ENCODE measurements at regions not wholly inside any gene's neighbourhood (a gene's known extent, or its start where the extent isn't known, plus 50 kb on each side); places are given as distances from the start of the nearest gene placed in this dataset.
A peak's percentile ranks its signal among the peaks of the same experiment; 100 is the strongest.

DNA sequence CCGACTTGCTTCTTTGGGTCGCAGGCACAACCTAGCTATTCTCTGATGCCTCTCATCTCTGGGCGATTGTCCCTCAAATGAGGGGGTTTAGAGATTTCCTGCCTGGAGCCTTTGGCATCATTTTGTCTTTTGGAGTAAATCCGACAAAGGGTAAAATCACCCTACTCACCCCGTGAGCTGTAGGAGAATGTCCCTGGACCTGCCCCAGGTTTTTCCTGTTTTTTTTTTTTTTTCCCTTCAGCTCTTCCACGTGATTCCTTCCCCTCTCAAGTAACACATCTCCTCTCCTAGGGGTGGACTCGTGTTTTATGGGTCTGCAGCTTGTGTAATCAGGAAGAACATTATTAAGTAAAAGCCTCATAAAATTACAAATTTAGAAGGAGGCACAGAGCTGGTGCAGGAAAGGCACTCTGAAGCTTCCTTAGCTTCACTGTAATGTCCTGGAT lies 128.4 kb upstream of the ZNF746 start:
- no peak overlapping the region for H3K27ac Mint-ChIP-seq

More for the DNA sequence above, 128.4 kb upstream of the ZNF746 start:
- Mint-ChIP-seq H3K9me3 (ENCODE audit: insufficient read depth) (no peaks in the 10 kb centered on the region), H3K4me1 (peaks cover 32% of the 10 kb centered on the region), H3K27me3 (peaks cover 9% of the 10 kb centered on the region), H3K4me3 (peak overlapping the region; percentile 95)
- H3K4me2 ChIP-seq (replicated peaks; ENCODE audit: low read depth, low read length, poor library complexity, severe bottlenecking), result no peak overlapping the region
- H3K9ac ChIP-seq (ENCODE audit: low read length), result no peak overlapping the region
- H3K36me3 ChIP-seq (replicated peaks in 1 of 2; ENCODE audit: control extremely low read depth in 1 of 2, control insufficient read depth in 1 of 2, extremely low read depth in 1 of 2, insufficient read depth in 2 of 2, low read length in 1 of 2), result peaks cover 0 to 3% of the 10 kb centered on the region in 2 experiments
- DNase-seq, result no peak
- H3K4me3 ChIP-seq (ENCODE audit: control extremely low read depth in 1 of 5, extremely low read depth in 1 of 5, insufficient read depth in 1 of 5, low read depth in 2 of 5, low read length in 4 of 5), result no peak overlapping the region
- H3K79me2 ChIP-seq (ENCODE audit: control insufficient read depth, insufficient read depth, low read length), result peaks cover 31% of the 10 kb centered on the region
- WGBS (ENCODE audit: insufficient coverage), result 90% methylated on average over 5 of the region's 7 CpGs
- no peak for TF ChIP-seq EZH2 (IDR thresholded peaks at IDR 0.05; ENCODE audit: borderline replicate concordance, insufficient read depth, low read depth, low read length, poor library complexity, severe bottlenecking)
- TF ChIP-seq, protein P1, sequence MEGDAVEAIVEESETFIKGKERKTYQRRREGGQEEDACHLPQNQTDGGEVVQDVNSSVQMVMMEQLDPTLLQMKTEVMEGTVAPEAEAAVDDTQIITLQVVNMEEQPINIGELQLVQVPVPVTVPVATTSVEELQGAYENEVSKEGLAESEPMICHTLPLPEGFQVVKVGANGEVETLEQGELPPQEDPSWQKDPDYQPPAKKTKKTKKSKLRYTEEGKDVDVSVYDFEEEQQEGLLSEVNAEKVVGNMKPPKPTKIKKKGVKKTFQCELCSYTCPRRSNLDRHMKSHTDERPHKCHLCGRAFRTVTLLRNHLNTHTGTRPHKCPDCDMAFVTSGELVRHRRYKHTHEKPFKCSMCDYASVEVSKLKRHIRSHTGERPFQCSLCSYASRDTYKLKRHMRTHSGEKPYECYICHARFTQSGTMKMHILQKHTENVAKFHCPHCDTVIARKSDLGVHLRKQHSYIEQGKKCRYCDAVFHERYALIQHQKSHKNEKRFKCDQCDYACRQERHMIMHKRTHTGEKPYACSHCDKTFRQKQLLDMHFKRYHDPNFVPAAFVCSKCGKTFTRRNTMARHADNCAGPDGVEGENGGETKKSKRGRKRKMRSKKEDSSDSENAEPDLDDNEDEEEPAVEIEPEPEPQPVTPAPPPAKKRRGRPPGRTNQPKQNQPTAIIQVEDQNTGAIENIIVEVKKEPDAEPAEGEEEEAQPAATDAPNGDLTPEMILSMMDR (IDR thresholded peaks at IDR 0.05), result no peak
- intact Hi-C loops (cut with micrococcal nuclease), result loop anchor here (2.0 kb wide), 1 partner anchor 499 kb away; the partner anchor contains the start of gene ZNF425
- ChIA-PET POLR2A (interaction anchor here (1.4 kb wide), 1 partner anchor 364 kb away, joined by 3 read pairs; the partner anchor contains the start of gene ZNF783), CTCF (interaction anchor here (0.6 to 3.9 kb wide), 14 partner anchors 17 to 1757 kb away, joined by 3 to 27 read pairs (median 4); partner anchors contain the start of genes ZNF777 and ZNF862)
- peaks cover 29% of the 10 kb centered on the region for H4K20me1 ChIP-seq (ENCODE audit: control insufficient read depth, insufficient read depth, low read length, poor library complexity, severe bottlenecking)
- peaks cover 25 to 28% of the 10 kb centered on the region in 2 donors for H3K4me1 ChIP-seq (ENCODE audit: control insufficient read depth in 2 of 2, insufficient read depth in 2 of 2, low read length in 2 of 2)
- H3K27me3 ChIP-seq (replicated peaks in 1 of 4; ENCODE audit: control extremely low read depth in 1 of 4, control insufficient read depth in 3 of 4, insufficient read depth in 4 of 4, low read length in 3 of 4), result peaks cover 0 to 3% (median 0%) of the 10 kb centered on the region in 4 experiments
- no peak overlapping the region for H2AFZ ChIP-seq (ENCODE audit: insufficient read depth, low read depth, low read length, poor library complexity, severe bottlenecking)
- H3K9me3 ChIP-seq (ENCODE audit: control extremely low read depth in 1 of 3, control insufficient read depth in 2 of 3, insufficient read depth in 1 of 3, low read length in 2 of 3), result no peaks in the 10 kb centered on the region
- no peak overlapping the region for H3K27ac ChIP-seq (ENCODE audit: low read length in 2 of 2)
- ATAC-seq (ENCODE audit: low read depth), result no peak
